Osteocyte (in vitro differentiated cells): ENCODE measurements at regions not wholly inside any gene's neighbourhood (a gene's known extent, or its start where the extent isn't known, plus 50 kb on each side); places are given as distances from the start of the nearest gene placed in this dataset.
"Not testable (repeated sequence)": the region's sequence is repeated elsewhere in the genome, so short reads cannot be mapped to it uniquely, and the experiment has no call there.

ENCODE experiments used
- DNase-seq: peaks from one replicate; pipeline ENCODE4 v3.0.0; 2021; ENCODE audit warnings: mixed read lengths; ENCODE audit not compliant: unreplicated experiment; ENCODE audit errors: extremely low spot score
- H3K27ac Mint-ChIP-seq: one replicate; pipeline ENCODE4 v1.8.0; 2021; ENCODE audit warnings: mild to moderate bottlenecking, mixed read lengths; ENCODE audit not compliant: unreplicated experiment
- H3K27me3 Mint-ChIP-seq: one replicate; pipeline ENCODE4 v1.8.0; 2021; ENCODE audit warnings: mixed read lengths; ENCODE audit not compliant: unreplicated experiment
- H3K36me3 Mint-ChIP-seq: one replicate; pipeline ENCODE4 v1.8.0; 2021; ENCODE audit warnings: mixed read lengths; ENCODE audit not compliant: unreplicated experiment
- H3K4me1 Mint-ChIP-seq: one replicate; pipeline ENCODE4 v1.8.0; 2021; ENCODE audit warnings: mixed read lengths; ENCODE audit not compliant: unreplicated experiment
- H3K4me3 Mint-ChIP-seq: one replicate; pipeline ENCODE4 v1.8.0; 2021; ENCODE audit warnings: mild to moderate bottlenecking, moderate library complexity, mixed read lengths; ENCODE audit not compliant: unreplicated experiment
- H3K9me3 Mint-ChIP-seq: one replicate; pipeline ENCODE4 v1.8.0; 2021; ENCODE audit warnings: mixed read lengths; ENCODE audit not compliant: unreplicated experiment
- CTCF ChIP-seq: fragments of 200-600 bp; sonication (generic); IDR thresholded peaks from 2 replicates; pipeline ENCODE4 v1.5.0; 2021; ENCODE audit warnings: antibody characterized with exemption, mild to moderate bottlenecking, moderate library complexity

GRCh38 chr6:43883847-43884651 lies 114.0 kb downstream of the VEGFA start:
- TF ChIP-seq CTCF = no peak
- Mint-ChIP-seq H3K27ac (no peak overlapping the region), H3K27me3 (no peaks in the 10 kb centered on the region), H3K4me3 (no peak overlapping the region), H3K9me3 (no peaks in the 10 kb centered on the region), H3K4me1 (peaks cover 5% of the 10 kb centered on the region), H3K36me3 (no peaks in the 10 kb centered on the region)
- DNase-seq = no peak

- H3K4me1 Mint-ChIP-seq = peaks cover 12% of the 10 kb centered on the region
- DNase-seq, H3K27me3 Mint-ChIP-seq, H3K36me3 Mint-ChIP-seq, H3K4me3 Mint-ChIP-seq, H3K9me3 Mint-ChIP-seq, H3K27ac Mint-ChIP-seq: not testable (repeated sequence)
Measured at GRCh38 chr6:43882690-43883448, 112.9 kb downstream of the VEGFA start.

GRCh38 chr6:43880236-43881137 lies 110.5 kb downstream of the VEGFA start:
- Mint-ChIP-seq H3K36me3 (no peaks in the 10 kb centered on the region), H3K9me3 (no peaks in the 10 kb centered on the region), H3K4me1 (peaks cover 12% of the 10 kb centered on the region), H3K27ac (no peak overlapping the region), H3K27me3 (no peaks in the 10 kb centered on the region), H3K4me3 (no peak overlapping the region)
- no peak for TF ChIP-seq CTCF
- DNase-seq = no peak

- Mint-ChIP-seq H3K27ac (no peak overlapping the region), H3K4me3 (no peak overlapping the region), H3K36me3 (no peaks in the 10 kb centered on the region), H3K9me3 (no peaks in the 10 kb centered on the region), H3K4me1 (peaks cover 12% of the 10 kb centered on the region), H3K27me3 (no peaks in the 10 kb centered on the region)
- DNase-seq = no peak
- TF ChIP-seq CTCF = no peak
Measured at GRCh38 chr6:43879722-43880121, 109.7 kb downstream of the VEGFA start.

- peaks cover 12% of the 10 kb centered on the region for H3K4me1 Mint-ChIP-seq
- no peak for TF ChIP-seq CTCF
Measured at GRCh38 chr6:43878823-43879495, 108.9 kb downstream of the VEGFA start.

More at GRCh38 chr6:43878823-43879495, 108.9 kb downstream of the VEGFA start:
- Mint-ChIP-seq H3K4me3 (no peak overlapping the region), H3K36me3 (no peaks in the 10 kb centered on the region), H3K27me3 (no peaks in the 10 kb centered on the region), H3K9me3 (no peaks in the 10 kb centered on the region), H3K27ac (no peak overlapping the region)
- no peak for DNase-seq
